HEK293 (cell line): ENCODE measurements at regions not wholly inside any gene's neighbourhood (a gene's known extent, or its start where the extent isn't known, plus 50 kb on each side); places are given as distances from the start of the nearest gene placed in this dataset.
A peak's percentile ranks its signal among the peaks of the same experiment; 100 is the strongest.

ENCODE experiments used
- CTCF ChIA-PET: fragments of 350-600 bp; formaldehyde crosslinking; extraction: SDS; loops from one replicate; lab custom pipeline; 2021; ENCODE audit warnings: antibody characterized with exemption; lab: Yijun Ruan, JAX
- POLR2A ChIA-PET: fragments of 300-600 bp; formaldehyde crosslinking; extraction: SDS; loops from one replicate; lab custom pipeline; 2020; ENCODE audit warnings: antibody characterized with exemption, inconsistent platforms; lab: Yijun Ruan, JAX
- H3K27ac ChIP-seq: fragments of 200-500 bp; sonication (Bioruptor generic); 2 replicates; pipeline ENCODE4 v1.5.1; 2014; ENCODE audit warnings: low read depth, low read length, control low read depth, inconsistent platforms; ENCODE audit errors: extremely low read depth
- H3K36me3 ChIP-seq, 2 experiments: fragments of 200-500 bp in 1 of 2; sonication (Bioruptor generic) in 1 of 2; 1 replicate in 1 of 2; 2 replicates in 1 of 2; pipeline ENCODE4 v1.5.1; 2014 to 2017; ENCODE audit warnings: inconsistent platforms in 2 of 2, low read length in 2 of 2; ENCODE audit not compliant: control insufficient read depth in 2 of 2, insufficient read depth in 1 of 2
- H3K4me1 ChIP-seq: fragments of 200-500 bp; sonication (Bioruptor generic); 2 replicates; pipeline ENCODE4 v1.5.1; 2014; ENCODE audit warnings: mild to moderate bottlenecking, low read length, inconsistent platforms; ENCODE audit not compliant: control insufficient read depth, insufficient read depth
- H3K4me3 ChIP-seq: 2 replicates; pipeline ENCODE4 v1.5.1; 2011; ENCODE audit warnings: low read depth, mild to moderate bottlenecking, control low read depth, low read length, moderate library complexity
- H3K9me3 ChIP-seq: fragments of 200-500 bp; sonication (Bioruptor generic); 2 replicates; pipeline ENCODE4 v1.5.1; 2014; ENCODE audit warnings: low read depth, low read length, inconsistent platforms; ENCODE audit not compliant: control insufficient read depth, insufficient read depth
- GLIS1 ChIP-seq: fragments of 450-650 bp; formaldehyde crosslinking; IDR thresholded peaks from 2 replicates; pipeline ENCODE4 v1.5.1; 2016; ENCODE audit warnings: missing biosample characterization, missing genetic modification characterization
- YY2 ChIP-seq: fragments of 450-650 bp; formaldehyde crosslinking; IDR thresholded peaks from 2 replicates; pipeline ENCODE4 v1.5.1; 2016; ENCODE audit warnings: missing biosample characterization, missing genetic modification characterization
- ZNF175 ChIP-seq: fragments of 450-650 bp; formaldehyde crosslinking; IDR thresholded peaks from 2 replicates; pipeline ENCODE4 v1.5.1; 2016; ENCODE audit warnings: missing biosample characterization, missing genetic modification characterization
- ZNF202 ChIP-seq: fragments of 450-650 bp; formaldehyde crosslinking; IDR thresholded peaks from 2 replicates; pipeline ENCODE4 v1.5.1; 2016; ENCODE audit warnings: missing biosample characterization, missing genetic modification characterization, borderline replicate concordance
- ZNF24 ChIP-seq: fragments of 450-650 bp; formaldehyde crosslinking; IDR thresholded peaks from 2 replicates; pipeline ENCODE4 v1.5.1; 2016; ENCODE audit warnings: missing biosample characterization, missing genetic modification characterization
- ZNF341 ChIP-seq: fragments of 450-650 bp; formaldehyde crosslinking; IDR thresholded peaks from 2 replicates; pipeline ENCODE4; 2016; ENCODE audit warnings: low read depth, missing biosample characterization, missing genetic modification characterization
- ZNF449 ChIP-seq: fragments of 450-650 bp; formaldehyde crosslinking; IDR thresholded peaks from 2 replicates; pipeline ENCODE4 v1.5.1; 2017; ENCODE audit warnings: missing biosample characterization, mild to moderate bottlenecking, missing genetic modification characterization, moderate library complexity
- ZNF704 ChIP-seq: fragments of 450-650 bp; formaldehyde crosslinking; IDR thresholded peaks from 2 replicates; pipeline ENCODE4 v1.5.1; 2016; ENCODE audit warnings: missing biosample characterization, missing genetic modification characterization
- ZNF791 ChIP-seq: fragments of 450-650 bp; formaldehyde crosslinking; IDR thresholded peaks from 2 replicates; pipeline ENCODE4 v1.5.1; 2016; ENCODE audit warnings: missing biosample characterization, missing genetic modification characterization
- TF ChIP-seq, protein P1 (sequence below): fragments of 450-650 bp; formaldehyde crosslinking; IDR thresholded peaks from 2 replicates; pipeline ENCODE4 v1.5.1; 2016; ENCODE audit warnings: missing biosample characterization, missing genetic modification characterization, borderline replicate concordance

- CTCF ChIA-PET = no interaction called here
- H3K9me3 ChIP-seq = no peaks in the 10 kb centered on the region
- H3K4me1 ChIP-seq = no peaks in the 10 kb centered on the region
- no peak overlapping the region for H3K4me3 ChIP-seq
- TF ChIP-seq ZNF791 (no peak), GLIS1 (peak; percentile 86)
- TF ChIP-seq, all 188 proteins: peak for 1
- POLR2A ChIA-PET = no interaction called here
- Histone ChIP-seq H3K27ac (no peak overlapping the region), H3K36me3 (no peaks in the 10 kb centered on the region)
Observed at GRCh38 chr7:131610007-131610406, 53.6 kb upstream of the PODXL start.

DNA sequence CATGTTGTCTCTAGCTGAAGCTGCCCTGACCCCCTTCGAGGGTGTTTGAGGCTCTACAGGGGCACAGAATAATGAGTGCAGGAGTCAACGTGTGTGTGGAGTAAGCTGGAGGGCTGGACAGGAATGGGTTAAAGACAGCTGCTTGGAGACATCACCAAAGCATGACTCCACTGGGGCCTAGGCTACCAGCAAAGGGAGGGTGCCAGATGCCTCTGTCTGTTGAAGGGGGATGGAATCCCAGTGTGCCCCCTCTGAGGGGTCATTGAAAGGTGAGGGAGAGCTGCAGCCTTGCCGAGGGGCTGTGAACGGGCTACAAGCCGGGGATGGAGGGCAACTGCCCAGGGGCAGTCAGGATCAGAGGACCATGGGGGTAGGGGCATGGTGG lies 51.7 kb upstream of the PODXL start:
- CTCF ChIA-PET = no interaction called here
- POLR2A ChIA-PET = no interaction called here
- H3K27ac ChIP-seq = no peak overlapping the region

More for the DNA sequence above, 51.7 kb upstream of the PODXL start:
- TF ChIP-seq ZNF704 (no peak), ZNF449 (tag by site-specific recombination) (no peak), YY2 (tag by site-specific recombination) (no peak), ZNF175 (tag by site-specific recombination) (no peak), ZNF24 (no peak), ZNF341 (no peak), ZNF202 (tag by site-specific recombination) (no peak)
- TF ChIP-seq, protein P1, sequence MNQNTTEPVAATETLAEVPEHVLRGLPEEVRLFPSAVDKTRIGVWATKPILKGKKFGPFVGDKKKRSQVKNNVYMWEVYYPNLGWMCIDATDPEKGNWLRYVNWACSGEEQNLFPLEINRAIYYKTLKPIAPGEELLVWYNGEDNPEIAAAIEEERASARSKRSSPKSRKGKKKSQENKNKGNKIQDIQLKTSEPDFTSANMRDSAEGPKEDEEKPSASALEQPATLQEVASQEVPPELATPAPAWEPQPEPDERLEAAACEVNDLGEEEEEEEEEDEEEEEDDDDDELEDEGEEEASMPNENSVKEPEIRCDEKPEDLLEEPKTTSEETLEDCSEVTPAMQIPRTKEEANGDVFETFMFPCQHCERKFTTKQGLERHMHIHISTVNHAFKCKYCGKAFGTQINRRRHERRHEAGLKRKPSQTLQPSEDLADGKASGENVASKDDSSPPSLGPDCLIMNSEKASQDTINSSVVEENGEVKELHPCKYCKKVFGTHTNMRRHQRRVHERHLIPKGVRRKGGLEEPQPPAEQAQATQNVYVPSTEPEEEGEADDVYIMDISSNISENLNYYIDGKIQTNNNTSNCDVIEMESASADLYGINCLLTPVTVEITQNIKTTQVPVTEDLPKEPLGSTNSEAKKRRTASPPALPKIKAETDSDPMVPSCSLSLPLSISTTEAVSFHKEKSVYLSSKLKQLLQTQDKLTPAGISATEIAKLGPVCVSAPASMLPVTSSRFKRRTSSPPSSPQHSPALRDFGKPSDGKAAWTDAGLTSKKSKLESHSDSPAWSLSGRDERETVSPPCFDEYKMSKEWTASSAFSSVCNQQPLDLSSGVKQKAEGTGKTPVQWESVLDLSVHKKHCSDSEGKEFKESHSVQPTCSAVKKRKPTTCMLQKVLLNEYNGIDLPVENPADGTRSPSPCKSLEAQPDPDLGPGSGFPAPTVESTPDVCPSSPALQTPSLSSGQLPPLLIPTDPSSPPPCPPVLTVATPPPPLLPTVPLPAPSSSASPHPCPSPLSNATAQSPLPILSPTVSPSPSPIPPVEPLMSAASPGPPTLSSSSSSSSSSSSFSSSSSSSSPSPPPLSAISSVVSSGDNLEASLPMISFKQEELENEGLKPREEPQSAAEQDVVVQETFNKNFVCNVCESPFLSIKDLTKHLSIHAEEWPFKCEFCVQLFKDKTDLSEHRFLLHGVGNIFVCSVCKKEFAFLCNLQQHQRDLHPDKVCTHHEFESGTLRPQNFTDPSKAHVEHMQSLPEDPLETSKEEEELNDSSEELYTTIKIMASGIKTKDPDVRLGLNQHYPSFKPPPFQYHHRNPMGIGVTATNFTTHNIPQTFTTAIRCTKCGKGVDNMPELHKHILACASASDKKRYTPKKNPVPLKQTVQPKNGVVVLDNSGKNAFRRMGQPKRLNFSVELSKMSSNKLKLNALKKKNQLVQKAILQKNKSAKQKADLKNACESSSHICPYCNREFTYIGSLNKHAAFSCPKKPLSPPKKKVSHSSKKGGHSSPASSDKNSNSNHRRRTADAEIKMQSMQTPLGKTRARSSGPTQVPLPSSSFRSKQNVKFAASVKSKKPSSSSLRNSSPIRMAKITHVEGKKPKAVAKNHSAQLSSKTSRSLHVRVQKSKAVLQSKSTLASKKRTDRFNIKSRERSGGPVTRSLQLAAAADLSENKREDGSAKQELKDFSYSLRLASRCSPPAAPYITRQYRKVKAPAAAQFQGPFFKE (tag by site-specific recombination) = no peak
- Histone ChIP-seq H3K4me3 (no peak overlapping the region), H3K36me3 (no peaks in the 10 kb centered on the region), H3K4me1 (no peaks in the 10 kb centered on the region), H3K9me3 (no peaks in the 10 kb centered on the region)
